SK-N-SH treated with all-trans-retinoic acid at 6 μM for 48 hours (cell line): ENCODE measurements at regions not wholly inside any gene's neighbourhood (a gene's known extent, or its start where the extent isn't known, plus 50 kb on each side); places are given as distances from the start of the nearest gene placed in this dataset.

ENCODE experiments used
- ATAC-seq: fragments of 200-7000 bp; cut with Tn5 transposase; 3 replicates; pipeline ENCODE4 v1.9.1; 2020; ENCODE audit warnings: mild to moderate bottlenecking, moderate library complexity
- ARNTL ChIP-seq: fragments of 450-650 bp; formaldehyde crosslinking; IDR thresholded peaks from 2 replicates; pipeline ENCODE4 v1.5.0; 2020; ENCODE audit warnings: low read depth, mild to moderate bottlenecking, moderate library complexity, borderline replicate concordance
- BACH2 ChIP-seq: fragments of 250-450 bp; sonication (Bioruptor Pico); IDR thresholded peaks from 2 replicates; pipeline ENCODE4 v1.9.0; 2021; ENCODE audit warnings: mild to moderate bottlenecking, borderline replicate concordance
- CSDC2 ChIP-seq: fragments of 250-450 bp; sonication (Bioruptor Pico); IDR thresholded peaks from 2 replicates; pipeline ENCODE4 v1.5.0; 2020; ENCODE audit warnings: mild to moderate bottlenecking, moderate library complexity
- ESRRG ChIP-seq: fragments of 250-450 bp; sonication (Bioruptor Pico); IDR thresholded peaks from 2 replicates; pipeline ENCODE4 v1.6.1; 2021; ENCODE audit warnings: mild to moderate bottlenecking
- GLIS3 ChIP-seq: fragments of 250-450 bp; sonication (Bioruptor Pico); IDR thresholded peaks from 2 replicates; pipeline ENCODE4 v1.5.0; 2020; ENCODE audit warnings: mild to moderate bottlenecking, moderate library complexity
- OSR1 ChIP-seq: fragments of 250-450 bp; sonication (Bioruptor Pico); IDR thresholded peaks from 2 replicates; pipeline ENCODE4 v1.8.0; 2022; ENCODE audit warnings: moderate library complexity, mild to moderate bottlenecking, inconsistent platforms
- PPARA ChIP-seq: fragments of 250-450 bp; sonication (Bioruptor Pico); IDR thresholded peaks from 2 replicates; pipeline ENCODE4 v1.5.0; 2020; ENCODE audit warnings: mild to moderate bottlenecking, borderline replicate concordance
- RARB ChIP-seq: fragments of 250-450 bp; sonication (Bioruptor Pico); IDR thresholded peaks from 2 replicates; pipeline ENCODE4 v1.8.0; 2021; ENCODE audit warnings: mild to moderate bottlenecking, moderate library complexity
- SNAI2 ChIP-seq: fragments of 250-450 bp; sonication (Bioruptor Pico); IDR thresholded peaks from 2 replicates; pipeline ENCODE4 v1.5.0; 2020; ENCODE audit warnings: mild to moderate bottlenecking, moderate library complexity
- TCF4 ChIP-seq: fragments of 250-450 bp; sonication (Bioruptor Pico); IDR thresholded peaks from 2 replicates; pipeline ENCODE4 v1.8.0; 2021; ENCODE audit warnings: mild to moderate bottlenecking, moderate library complexity, borderline replicate concordance
- TOX ChIP-seq: fragments of 250-450 bp; sonication (Bioruptor Pico); IDR thresholded peaks from 2 replicates; pipeline ENCODE4 v1.8.0; 2021; ENCODE audit warnings: mild to moderate bottlenecking, moderate library complexity, borderline replicate concordance
- ZC3H10 ChIP-seq: fragments of 250-450 bp; sonication (Bioruptor Pico); IDR thresholded peaks from 2 replicates; pipeline ENCODE4 v1.5.1; 2021; ENCODE audit warnings: mild to moderate bottlenecking, moderate library complexity
- ZFP3 ChIP-seq: fragments of 250-450 bp; sonication (Bioruptor Pico); IDR thresholded peaks from 2 replicates; pipeline ENCODE4 v1.5.0; 2020; ENCODE audit warnings: mild to moderate bottlenecking, moderate library complexity
- ZFP30 ChIP-seq: fragments of 450-650 bp; formaldehyde crosslinking; IDR thresholded peaks from 2 replicates; pipeline ENCODE4 v1.5.0; 2022; ENCODE audit warnings: mild to moderate bottlenecking, moderate library complexity
- ZNF565 ChIP-seq: fragments of 450-650 bp; formaldehyde crosslinking; conservative IDR thresholded peaks from 2 replicates; pipeline ENCODE4 v1.5.0; 2020; ENCODE audit warnings: low read depth, mild to moderate bottlenecking, moderate library complexity
- ZNF70 ChIP-seq: fragments of 450-650 bp; formaldehyde crosslinking; IDR thresholded peaks from 2 replicates; pipeline ENCODE4 v1.5.0; 2020; ENCODE audit warnings: mild to moderate bottlenecking, moderate library complexity
- ZNF8 ChIP-seq: fragments of 450-650 bp; formaldehyde crosslinking; IDR thresholded peaks from 2 replicates; pipeline ENCODE4 v1.5.0; 2020; ENCODE audit warnings: mild to moderate bottlenecking, moderate library complexity
- TF ChIP-seq, protein P1 (sequence below): fragments of 250-450 bp; sonication (Bioruptor Pico); IDR thresholded peaks from 2 replicates; pipeline ENCODE4 v1.5.1; 2020; ENCODE audit warnings: low read depth, mild to moderate bottlenecking, moderate library complexity
- TF ChIP-seq, protein P2 (sequence below): fragments of 250-450 bp; sonication (Bioruptor Pico); IDR thresholded peaks from 2 replicates; pipeline ENCODE4 v1.5.1; 2021; ENCODE audit warnings: mild to moderate bottlenecking, moderate library complexity
- TF ChIP-seq, protein P3 (sequence below): fragments of 250-450 bp; sonication (Bioruptor Pico); IDR thresholded peaks from 2 replicates; pipeline ENCODE4 v1.8.0; 2021; ENCODE audit warnings: low read depth, mild to moderate bottlenecking, moderate library complexity, borderline replicate concordance
- TF ChIP-seq, protein P4 (sequence below): fragments of 250-450 bp; sonication (Bioruptor Pico); IDR thresholded peaks from 2 replicates; pipeline ENCODE4 v1.8.0; 2020; ENCODE audit warnings: mild to moderate bottlenecking, moderate library complexity, borderline replicate concordance

DNA sequence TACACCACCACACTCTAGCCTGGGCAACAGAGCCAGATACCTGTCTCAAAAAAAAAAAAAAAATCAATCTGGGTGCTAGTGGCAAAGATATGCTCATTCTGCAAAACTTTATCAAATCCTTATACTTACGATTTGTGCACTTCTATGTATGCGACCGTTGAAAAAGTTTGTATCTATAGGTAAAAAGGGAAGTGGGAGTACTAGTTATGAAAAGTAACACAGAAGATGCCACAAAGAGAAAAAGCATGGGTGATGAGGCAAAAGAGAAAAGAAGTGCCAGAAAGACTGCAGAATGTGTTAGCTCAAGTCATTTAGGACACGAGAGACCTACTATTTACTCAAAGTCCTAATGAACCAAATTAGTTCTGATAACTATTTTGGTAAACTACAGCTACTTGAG, 407.8 kb downstream of the SHQ1 start:
- ATAC-seq: no peak
- TF ChIP-seq ZC3H10 (no peak), ARNTL (no peak), GLIS3 (CRISPR knock-in tag) (no peak), PPARA (CRISPR knock-in tag) (no peak), ZNF565 (CRISPR knock-in tag) (no peak), ZFP3 (CRISPR knock-in tag) (no peak), ZNF70 (CRISPR knock-in tag) (no peak), TCF4 (CRISPR knock-in tag) (no peak), BACH2 (CRISPR knock-in tag) (no peak), ZNF8 (CRISPR knock-in tag) (no peak)
- TF ChIP-seq, protein P1, sequence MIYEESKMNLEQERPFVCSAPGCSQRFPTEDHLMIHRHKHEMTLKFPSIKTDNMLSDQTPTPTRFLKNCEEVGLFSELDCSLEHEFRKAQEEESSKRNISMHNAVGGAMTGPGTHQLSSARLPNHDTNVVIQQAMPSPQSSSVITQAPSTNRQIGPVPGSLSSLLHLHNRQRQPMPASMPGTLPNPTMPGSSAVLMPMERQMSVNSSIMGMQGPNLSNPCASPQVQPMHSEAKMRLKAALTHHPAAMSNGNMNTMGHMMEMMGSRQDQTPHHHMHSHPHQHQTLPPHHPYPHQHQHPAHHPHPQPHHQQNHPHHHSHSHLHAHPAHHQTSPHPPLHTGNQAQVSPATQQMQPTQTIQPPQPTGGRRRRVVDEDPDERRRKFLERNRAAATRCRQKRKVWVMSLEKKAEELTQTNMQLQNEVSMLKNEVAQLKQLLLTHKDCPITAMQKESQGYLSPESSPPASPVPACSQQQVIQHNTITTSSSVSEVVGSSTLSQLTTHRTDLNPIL (CRISPR knock-in tag): no peak
- TF ChIP-seq, protein P2, sequence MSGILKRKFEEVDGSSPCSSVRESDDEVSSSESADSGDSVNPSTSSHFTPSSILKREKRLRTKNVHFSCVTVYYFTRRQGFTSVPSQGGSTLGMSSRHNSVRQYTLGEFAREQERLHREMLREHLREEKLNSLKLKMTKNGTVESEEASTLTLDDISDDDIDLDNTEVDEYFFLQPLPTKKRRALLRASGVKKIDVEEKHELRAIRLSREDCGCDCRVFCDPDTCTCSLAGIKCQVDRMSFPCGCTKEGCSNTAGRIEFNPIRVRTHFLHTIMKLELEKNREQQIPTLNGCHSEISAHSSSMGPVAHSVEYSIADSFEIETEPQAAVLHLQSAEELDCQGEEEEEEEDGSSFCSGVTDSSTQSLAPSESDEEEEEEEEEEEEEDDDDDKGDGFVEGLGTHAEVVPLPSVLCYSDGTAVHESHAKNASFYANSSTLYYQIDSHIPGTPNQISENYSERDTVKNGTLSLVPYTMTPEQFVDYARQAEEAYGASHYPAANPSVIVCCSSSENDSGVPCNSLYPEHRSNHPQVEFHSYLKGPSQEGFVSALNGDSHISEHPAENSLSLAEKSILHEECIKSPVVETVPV (CRISPR knock-in tag): no peak
- TF ChIP-seq, protein P3, sequence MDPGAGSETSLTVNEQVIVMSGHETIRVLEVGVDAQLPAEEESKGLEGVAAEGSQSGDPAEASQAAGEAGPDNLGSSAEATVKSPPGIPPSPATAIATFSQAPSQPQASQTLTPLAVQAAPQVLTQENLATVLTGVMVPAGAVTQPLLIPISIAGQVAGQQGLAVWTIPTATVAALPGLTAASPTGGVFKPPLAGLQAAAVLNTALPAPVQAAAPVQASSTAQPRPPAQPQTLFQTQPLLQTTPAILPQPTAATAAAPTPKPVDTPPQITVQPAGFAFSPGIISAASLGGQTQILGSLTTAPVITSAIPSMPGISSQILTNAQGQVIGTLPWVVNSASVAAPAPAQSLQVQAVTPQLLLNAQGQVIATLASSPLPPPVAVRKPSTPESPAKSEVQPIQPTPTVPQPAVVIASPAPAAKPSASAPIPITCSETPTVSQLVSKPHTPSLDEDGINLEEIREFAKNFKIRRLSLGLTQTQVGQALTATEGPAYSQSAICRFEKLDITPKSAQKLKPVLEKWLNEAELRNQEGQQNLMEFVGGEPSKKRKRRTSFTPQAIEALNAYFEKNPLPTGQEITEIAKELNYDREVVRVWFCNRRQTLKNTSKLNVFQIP (CRISPR knock-in tag): no peak

DNA sequence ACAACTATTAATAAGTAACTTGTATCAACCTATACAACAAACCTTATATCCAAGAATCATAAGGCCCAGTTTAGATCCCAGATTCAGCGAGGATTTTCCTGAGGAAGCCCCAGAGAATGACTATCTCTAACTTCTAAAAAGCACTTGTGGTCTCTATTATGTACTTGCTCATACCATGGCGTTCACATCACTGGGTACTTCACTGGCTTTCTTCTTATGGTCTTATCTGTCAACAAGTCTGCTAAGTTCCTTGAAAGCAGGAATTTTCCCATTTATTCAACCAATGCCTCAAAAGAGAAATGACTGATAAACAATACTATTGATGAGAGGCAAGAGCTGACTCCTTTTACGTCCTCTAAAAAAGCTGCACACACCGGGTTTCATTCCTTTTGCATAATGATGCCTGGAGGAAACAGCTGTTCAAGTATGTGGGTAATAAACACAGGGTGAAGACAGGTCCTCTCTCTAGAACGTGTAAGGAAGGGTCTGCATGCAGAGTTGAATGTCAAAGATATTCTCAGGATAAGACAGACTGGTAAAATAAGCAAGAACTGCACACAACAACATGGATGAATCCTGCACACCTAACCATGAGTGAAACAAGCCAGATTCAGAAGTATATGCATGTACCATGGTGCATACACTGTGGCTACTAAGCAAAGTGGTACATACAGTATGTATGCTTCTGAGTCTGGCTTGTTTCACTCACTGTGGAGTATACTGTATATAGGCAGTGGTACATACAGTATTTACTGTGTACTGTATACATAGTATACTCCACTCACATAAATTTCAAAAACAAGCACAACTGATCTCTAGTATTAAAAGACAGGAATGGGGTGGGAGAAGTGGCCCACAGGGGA, 408.7 kb downstream of the SHQ1 start:
- TF ChIP-seq TCF4 (CRISPR knock-in tag) (no peak), SNAI2 (no peak), ESRRG (no peak), ZNF565 (CRISPR knock-in tag) (no peak), ZNF8 (CRISPR knock-in tag) (no peak), CSDC2 (no peak)
- ATAC-seq: no peak

DNA sequence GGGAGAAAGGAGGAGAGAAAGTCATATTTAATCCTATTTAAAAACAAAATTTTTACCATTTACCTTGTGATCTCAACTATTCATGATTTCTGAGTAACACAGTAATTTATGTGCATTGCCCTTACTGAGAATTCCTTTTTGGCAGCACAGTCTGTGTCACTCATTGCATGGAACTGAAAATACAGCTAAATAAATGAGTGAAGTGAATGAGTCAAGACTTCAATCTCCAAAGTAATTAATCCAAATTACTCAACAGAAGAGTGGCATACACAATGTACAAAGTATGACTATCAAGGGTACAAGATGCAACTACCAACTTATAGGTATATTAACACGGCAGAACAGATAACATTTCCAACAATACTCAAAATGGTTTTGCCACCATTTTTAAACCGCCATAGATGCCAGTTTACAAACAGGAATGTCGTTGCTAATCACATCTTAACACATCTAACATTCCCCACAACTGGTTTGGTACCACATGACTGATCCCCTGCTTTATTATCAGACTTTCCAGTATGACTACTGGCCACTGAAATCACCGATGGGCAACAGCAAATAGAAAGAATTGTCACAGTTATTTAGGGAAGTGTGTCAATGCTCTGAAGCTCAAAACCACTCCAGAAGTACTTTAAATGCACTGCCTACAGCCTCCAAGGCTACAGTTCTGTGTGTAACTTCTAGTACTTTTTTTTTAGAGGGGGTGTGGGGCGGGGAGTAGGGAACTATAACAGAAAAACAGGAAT, 410.4 kb downstream of the SHQ1 start:
- TF ChIP-seq ZFP30 (CRISPR knock-in tag): no peak
- no peak for TF ChIP-seq ZNF565 (CRISPR knock-in tag)
- TF ChIP-seq, protein P3 (CRISPR knock-in tag): no peak
- no peak for TF ChIP-seq OSR1
- TF ChIP-seq TOX (CRISPR knock-in tag): no peak
- no peak for TF ChIP-seq BACH2 (CRISPR knock-in tag)
- TF ChIP-seq CSDC2: no peak
- no peak for TF ChIP-seq PPARA (CRISPR knock-in tag)
- no peak for TF ChIP-seq ZFP3 (CRISPR knock-in tag)
- TF ChIP-seq, protein P2 (CRISPR knock-in tag): no peak
- TF ChIP-seq, protein P4, sequence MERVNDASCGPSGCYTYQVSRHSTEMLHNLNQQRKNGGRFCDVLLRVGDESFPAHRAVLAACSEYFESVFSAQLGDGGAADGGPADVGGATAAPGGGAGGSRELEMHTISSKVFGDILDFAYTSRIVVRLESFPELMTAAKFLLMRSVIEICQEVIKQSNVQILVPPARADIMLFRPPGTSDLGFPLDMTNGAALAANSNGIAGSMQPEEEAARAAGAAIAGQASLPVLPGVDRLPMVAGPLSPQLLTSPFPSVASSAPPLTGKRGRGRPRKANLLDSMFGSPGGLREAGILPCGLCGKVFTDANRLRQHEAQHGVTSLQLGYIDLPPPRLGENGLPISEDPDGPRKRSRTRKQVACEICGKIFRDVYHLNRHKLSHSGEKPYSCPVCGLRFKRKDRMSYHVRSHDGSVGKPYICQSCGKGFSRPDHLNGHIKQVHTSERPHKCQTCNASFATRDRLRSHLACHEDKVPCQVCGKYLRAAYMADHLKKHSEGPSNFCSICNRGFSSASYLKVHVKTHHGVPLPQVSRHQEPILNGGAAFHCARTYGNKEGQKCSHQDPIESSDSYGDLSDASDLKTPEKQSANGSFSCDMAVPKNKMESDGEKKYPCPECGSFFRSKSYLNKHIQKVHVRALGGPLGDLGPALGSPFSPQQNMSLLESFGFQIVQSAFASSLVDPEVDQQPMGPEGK: no peak
- no peak for TF ChIP-seq ARNTL
- TF ChIP-seq RARB (CRISPR knock-in tag): no peak
- no peak for TF ChIP-seq ZNF70 (CRISPR knock-in tag)
- no peak for TF ChIP-seq SNAI2
- no peak for TF ChIP-seq TCF4 (CRISPR knock-in tag)
- no peak for TF ChIP-seq GLIS3 (CRISPR knock-in tag)
- ATAC-seq: no peak
